Liver (tissue), 8 donors: ENCODE measurements at regions not wholly inside any gene's neighbourhood (a gene's known extent, or its start where the extent isn't known, plus 50 kb on each side); places are given as distances from the start of the nearest gene placed in this dataset.

Experiments
- DNase-seq: peaks from one replicate; pipeline ENCODE4 v3.0.0-alpha.2; 2017; ENCODE audit warnings: low spot score
- H3K27ac ChIP-seq, 2 donors: one replicate each; pipeline ENCODE4 v1.7.0; 2013; ENCODE audit warnings: inconsistent platforms in 2 of 2, low read length in 2 of 2, control low read depth in 1 of 2, low read depth in 1 of 2, mild to moderate bottlenecking in 1 of 2
- H3K27me3 ChIP-seq, 4 donors: one replicate each; pipeline versions ENCODE4 v1.6.1 to v1.7.0; 2013; ENCODE audit warnings: low read length in 3 of 4, inconsistent platforms in 1 of 4, mild to moderate bottlenecking in 1 of 4, moderate library complexity in 1 of 4; ENCODE audit not compliant: control insufficient read depth in 4 of 4, insufficient read depth in 4 of 4
- H3K36me3 ChIP-seq, 4 donors: one replicate each; pipeline versions ENCODE4 v1.6.1 to v1.7.0; 2013; ENCODE audit warnings: low read length in 3 of 4, mild to moderate bottlenecking in 3 of 4, low read depth in 1 of 4, moderate library complexity in 1 of 4; ENCODE audit not compliant: control insufficient read depth in 4 of 4, insufficient read depth in 3 of 4
- H3K4me1 ChIP-seq, 4 donors: one replicate each; pipeline versions ENCODE4 v1.6.1 to v1.7.0; 2013; ENCODE audit warnings: low read length in 3 of 4, mild to moderate bottlenecking in 3 of 4, moderate library complexity in 1 of 4; ENCODE audit not compliant: control insufficient read depth in 4 of 4, insufficient read depth in 4 of 4
- H3K4me3 ChIP-seq, 3 donors: one replicate each; pipeline versions ENCODE4 v1.6.1 to v1.7.0; 2013; ENCODE audit warnings: low read length in 3 of 3, control low read depth in 1 of 3, low read depth in 1 of 3, mild to moderate bottlenecking in 1 of 3
- H3K9ac ChIP-seq, 2 donors: one replicate each; pipeline ENCODE4 v1.7.0; 2013; ENCODE audit warnings: low read length in 2 of 2, mild to moderate bottlenecking in 2 of 2, moderate library complexity in 2 of 2, control low read depth in 1 of 2, low read depth in 1 of 2
- H3K9me3 ChIP-seq, 4 donors: one replicate each; pipeline versions ENCODE4 v1.6.1 to v1.7.0; 2013; ENCODE audit warnings: low read length in 3 of 4; ENCODE audit not compliant: control insufficient read depth in 4 of 4
- EGR1 ChIP-seq, 2 donors: IDR thresholded peaks; 2 replicates each; pipeline ENCODE4 v1.6.1; 2016 to 2018; ENCODE audit warnings: antibody characterized with exemption in 2 of 2, low read depth in 2 of 2
- FOXA1 ChIP-seq: IDR thresholded peaks from 2 replicates; pipeline ENCODE4 v1.6.1; 2016; ENCODE audit warnings: antibody characterized with exemption
- FOXA2 ChIP-seq: IDR thresholded peaks from 2 replicates; pipeline ENCODE4 v1.6.1; 2016; ENCODE audit warnings: antibody characterized with exemption
- GABPA ChIP-seq, 2 donors: IDR thresholded peaks in 1 of 2; conservative IDR thresholded peaks in 1 of 2; 2 replicates each; pipeline ENCODE4 v1.6.1; 2016; ENCODE audit warnings: antibody characterized with exemption in 2 of 2, mild to moderate bottlenecking in 1 of 2, moderate library complexity in 1 of 2
- HNF4A ChIP-seq, 2 donors: conservative IDR thresholded peaks; 2 replicates each; pipeline ENCODE4 v1.6.1; 2016; ENCODE audit warnings: antibody characterized with exemption in 2 of 2, mild to moderate bottlenecking in 2 of 2
- HNF4G ChIP-seq: IDR thresholded peaks from 2 replicates; pipeline ENCODE4 v1.6.1; 2016; ENCODE audit warnings: antibody characterized with exemption
- JUND ChIP-seq, 2 donors: IDR thresholded peaks; 2 replicates each; pipeline ENCODE4 v1.6.1; 2016; ENCODE audit warnings: antibody characterized with exemption in 2 of 2
- NR2F2 ChIP-seq: IDR thresholded peaks from 2 replicates; pipeline ENCODE4 v1.6.1; 2016; ENCODE audit warnings: antibody characterized with exemption
- RAD21 ChIP-seq, 2 donors: IDR thresholded peaks; 2 replicates each; pipeline ENCODE4 v1.6.1; 2016; ENCODE audit warnings: antibody characterized with exemption in 2 of 2, mild to moderate bottlenecking in 2 of 2
- RXRA ChIP-seq, 2 donors: IDR thresholded peaks; 2 replicates each; pipeline ENCODE4 v1.6.1; 2017 to 2018; ENCODE audit warnings: antibody characterized with exemption in 2 of 2, mild to moderate bottlenecking in 1 of 2
- SP1 ChIP-seq: IDR thresholded peaks from 2 replicates; pipeline ENCODE4 v1.6.1; 2018; ENCODE audit warnings: antibody characterized with exemption, mild to moderate bottlenecking
- TAF1 ChIP-seq: conservative IDR thresholded peaks from 2 replicates; pipeline ENCODE4 v1.6.1; 2016; ENCODE audit warnings: antibody characterized with exemption, mild to moderate bottlenecking
- YY1 ChIP-seq: IDR thresholded peaks from 2 replicates; pipeline ENCODE4 v1.6.1; 2016; ENCODE audit warnings: antibody characterized with exemption, mild to moderate bottlenecking
- WGBS: extraction: QIAGEN DNeasy Blood & Tissue Kit; methylation state at CpG from one replicate; pipeline ENCODE4 v1.1.7; 2013; 5-methylcytosine and 5-hydroxymethylcytosine counted together
- TF ChIP-seq, protein P1 (sequence below): IDR thresholded peaks from 2 replicates; pipeline ENCODE4 v1.6.1; 2016; ENCODE audit warnings: antibody characterized with exemption
- TF ChIP-seq, protein P2 (sequence below): IDR thresholded peaks from 2 replicates; pipeline ENCODE4 v1.6.1; 2016; ENCODE audit warnings: antibody characterized with exemption
- TF ChIP-seq, protein P3 (sequence below): fragments of 150-350 bp; IDR thresholded peaks from 2 replicates; pipeline ENCODE4 v1.5.1; 2017; ENCODE audit warnings: improper control_type of control experiment, low read depth, low read length; ENCODE audit not compliant: missing input control
- TF ChIP-seq, protein P4 (sequence below): IDR thresholded peaks from 2 replicates; pipeline ENCODE4 v1.6.1; 2016; ENCODE audit warnings: antibody characterized with exemption, mild to moderate bottlenecking
- TF ChIP-seq, protein P5 (sequence below): IDR thresholded peaks from 2 replicates; pipeline ENCODE4 v1.6.1; 2016; ENCODE audit warnings: antibody characterized with exemption
- donor health status: healthy.
- donor health status: healthy.
- donor health status: healthy.
- donor health status: healthy.
- donor health status: healthy.

DNA sequence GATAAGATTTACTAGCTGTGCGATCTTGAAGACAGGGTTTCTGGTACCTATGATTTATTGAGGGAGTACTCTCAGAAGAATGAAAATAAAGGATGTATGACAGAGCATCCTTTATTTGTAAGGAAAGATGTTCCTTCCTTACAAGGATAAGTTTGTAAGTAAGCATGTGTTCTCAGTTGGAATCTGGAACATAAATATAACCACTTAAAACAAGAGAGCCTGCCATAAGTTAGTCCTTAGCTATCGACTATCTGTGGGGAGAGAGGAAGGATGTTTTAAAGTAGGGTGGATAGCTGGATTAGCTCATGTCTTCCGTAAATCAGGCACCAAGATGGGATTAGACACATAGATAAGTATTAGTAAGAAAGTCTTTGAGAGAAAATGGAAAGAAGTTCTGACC, 192.6 kb upstream of the CARD18 start:
- peaks cover 0 to 2% (median 0%) of the 10 kb centered on the region in 4 donors for H3K36me3 ChIP-seq
- no peak for DNase-seq
- no peak overlapping the region for H3K4me3 ChIP-seq
- no peaks in the 10 kb centered on the region for H3K27me3 ChIP-seq
- TF ChIP-seq, protein P1, sequence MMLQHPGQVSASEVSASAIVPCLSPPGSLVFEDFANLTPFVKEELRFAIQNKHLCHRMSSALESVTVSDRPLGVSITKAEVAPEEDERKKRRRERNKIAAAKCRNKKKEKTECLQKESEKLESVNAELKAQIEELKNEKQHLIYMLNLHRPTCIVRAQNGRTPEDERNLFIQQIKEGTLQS: no peak
- TF ChIP-seq HNF4A (conservative IDR thresholded peaks at IDR 0.05) (no peak), RXRA (IDR thresholded peaks at IDR 0.05) (no peak), SP1 (no peak), EGR1 (IDR thresholded peaks at IDR 0.05; ENCODE audit: low read depth in 2 of 2) (no peak), YY1 (no peak), TAF1 (no peak), HNF4G (no peak), JUND (IDR thresholded peaks at IDR 0.05) (no peak), GABPA (IDR thresholded peaks at IDR 0.05 in 1 of 2, conservative IDR thresholded peaks at IDR 0.05 in 1 of 2) (no peak), NR2F2 (no peak), FOXA1 (no peak), FOXA2 (no peak), RAD21 (IDR thresholded peaks at IDR 0.05) (no peak)
- TF ChIP-seq, protein P2, sequence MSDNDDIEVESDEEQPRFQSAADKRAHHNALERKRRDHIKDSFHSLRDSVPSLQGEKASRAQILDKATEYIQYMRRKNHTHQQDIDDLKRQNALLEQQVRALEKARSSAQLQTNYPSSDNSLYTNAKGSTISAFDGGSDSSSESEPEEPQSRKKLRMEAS: no peak
- TF ChIP-seq, protein P3, sequence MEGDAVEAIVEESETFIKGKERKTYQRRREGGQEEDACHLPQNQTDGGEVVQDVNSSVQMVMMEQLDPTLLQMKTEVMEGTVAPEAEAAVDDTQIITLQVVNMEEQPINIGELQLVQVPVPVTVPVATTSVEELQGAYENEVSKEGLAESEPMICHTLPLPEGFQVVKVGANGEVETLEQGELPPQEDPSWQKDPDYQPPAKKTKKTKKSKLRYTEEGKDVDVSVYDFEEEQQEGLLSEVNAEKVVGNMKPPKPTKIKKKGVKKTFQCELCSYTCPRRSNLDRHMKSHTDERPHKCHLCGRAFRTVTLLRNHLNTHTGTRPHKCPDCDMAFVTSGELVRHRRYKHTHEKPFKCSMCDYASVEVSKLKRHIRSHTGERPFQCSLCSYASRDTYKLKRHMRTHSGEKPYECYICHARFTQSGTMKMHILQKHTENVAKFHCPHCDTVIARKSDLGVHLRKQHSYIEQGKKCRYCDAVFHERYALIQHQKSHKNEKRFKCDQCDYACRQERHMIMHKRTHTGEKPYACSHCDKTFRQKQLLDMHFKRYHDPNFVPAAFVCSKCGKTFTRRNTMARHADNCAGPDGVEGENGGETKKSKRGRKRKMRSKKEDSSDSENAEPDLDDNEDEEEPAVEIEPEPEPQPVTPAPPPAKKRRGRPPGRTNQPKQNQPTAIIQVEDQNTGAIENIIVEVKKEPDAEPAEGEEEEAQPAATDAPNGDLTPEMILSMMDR: no peak
- TF ChIP-seq, protein P4, sequence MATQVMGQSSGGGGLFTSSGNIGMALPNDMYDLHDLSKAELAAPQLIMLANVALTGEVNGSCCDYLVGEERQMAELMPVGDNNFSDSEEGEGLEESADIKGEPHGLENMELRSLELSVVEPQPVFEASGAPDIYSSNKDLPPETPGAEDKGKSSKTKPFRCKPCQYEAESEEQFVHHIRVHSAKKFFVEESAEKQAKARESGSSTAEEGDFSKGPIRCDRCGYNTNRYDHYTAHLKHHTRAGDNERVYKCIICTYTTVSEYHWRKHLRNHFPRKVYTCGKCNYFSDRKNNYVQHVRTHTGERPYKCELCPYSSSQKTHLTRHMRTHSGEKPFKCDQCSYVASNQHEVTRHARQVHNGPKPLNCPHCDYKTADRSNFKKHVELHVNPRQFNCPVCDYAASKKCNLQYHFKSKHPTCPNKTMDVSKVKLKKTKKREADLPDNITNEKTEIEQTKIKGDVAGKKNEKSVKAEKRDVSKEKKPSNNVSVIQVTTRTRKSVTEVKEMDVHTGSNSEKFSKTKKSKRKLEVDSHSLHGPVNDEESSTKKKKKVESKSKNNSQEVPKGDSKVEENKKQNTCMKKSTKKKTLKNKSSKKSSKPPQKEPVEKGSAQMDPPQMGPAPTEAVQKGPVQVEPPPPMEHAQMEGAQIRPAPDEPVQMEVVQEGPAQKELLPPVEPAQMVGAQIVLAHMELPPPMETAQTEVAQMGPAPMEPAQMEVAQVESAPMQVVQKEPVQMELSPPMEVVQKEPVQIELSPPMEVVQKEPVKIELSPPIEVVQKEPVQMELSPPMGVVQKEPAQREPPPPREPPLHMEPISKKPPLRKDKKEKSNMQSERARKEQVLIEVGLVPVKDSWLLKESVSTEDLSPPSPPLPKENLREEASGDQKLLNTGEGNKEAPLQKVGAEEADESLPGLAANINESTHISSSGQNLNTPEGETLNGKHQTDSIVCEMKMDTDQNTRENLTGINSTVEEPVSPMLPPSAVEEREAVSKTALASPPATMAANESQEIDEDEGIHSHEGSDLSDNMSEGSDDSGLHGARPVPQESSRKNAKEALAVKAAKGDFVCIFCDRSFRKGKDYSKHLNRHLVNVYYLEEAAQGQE: no peak
- TF ChIP-seq, protein P5, sequence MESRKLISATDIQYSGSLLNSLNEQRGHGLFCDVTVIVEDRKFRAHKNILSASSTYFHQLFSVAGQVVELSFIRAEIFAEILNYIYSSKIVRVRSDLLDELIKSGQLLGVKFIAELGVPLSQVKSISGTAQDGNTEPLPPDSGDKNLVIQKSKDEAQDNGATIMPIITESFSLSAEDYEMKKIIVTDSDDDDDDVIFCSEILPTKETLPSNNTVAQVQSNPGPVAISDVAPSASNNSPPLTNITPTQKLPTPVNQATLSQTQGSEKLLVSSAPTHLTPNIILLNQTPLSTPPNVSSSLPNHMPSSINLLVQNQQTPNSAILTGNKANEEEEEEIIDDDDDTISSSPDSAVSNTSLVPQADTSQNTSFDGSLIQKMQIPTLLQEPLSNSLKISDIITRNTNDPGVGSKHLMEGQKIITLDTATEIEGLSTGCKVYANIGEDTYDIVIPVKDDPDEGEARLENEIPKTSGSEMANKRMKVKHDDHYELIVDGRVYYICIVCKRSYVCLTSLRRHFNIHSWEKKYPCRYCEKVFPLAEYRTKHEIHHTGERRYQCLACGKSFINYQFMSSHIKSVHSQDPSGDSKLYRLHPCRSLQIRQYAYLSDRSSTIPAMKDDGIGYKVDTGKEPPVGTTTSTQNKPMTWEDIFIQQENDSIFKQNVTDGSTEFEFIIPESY: no peak
- 79% methylated on average over 3 of the region's 3 CpGs for WGBS
- H3K9ac ChIP-seq: no peak overlapping the region
- no peaks in the 10 kb centered on the region for H3K4me1 ChIP-seq
- H3K27ac ChIP-seq: no peak overlapping the region
- H3K9me3 ChIP-seq: peaks cover 0 to 2% (median 0%) of the 10 kb centered on the region in 4 donors
